ENCODE measurements at regions not wholly inside any gene's neighbourhood (a gene's known extent, or its start where the extent isn't known, plus 50 kb on each side); places are given as distances from the start of the nearest gene placed in this dataset.
A peak's percentile ranks its signal among the peaks of the same experiment; 100 is the strongest.
"Not testable (repeated sequence)": the region's sequence is repeated elsewhere in the genome, so short reads cannot be mapped to it uniquely, and the experiment has no call there.

- Mint-ChIP-seq H3K4me1 (ENCODE audit: low read depth) (no peaks in the 10 kb centered on the region), H3K27ac (no peak overlapping the region), H3K36me3 (ENCODE audit: insufficient read depth in 2 of 2) (peaks cover 0 to 2% of the 10 kb centered on the region in 2 donors), H3K9me3 (peaks cover 0 to 2% of the 10 kb centered on the region in 2 donors), H3K27me3 (ENCODE audit: low read depth) (peaks cover 4% of the 10 kb centered on the region), H3K4me3 (no peak overlapping the region)
- ATAC-seq (replicated peaks in 1 of 2) (no peak), DNase-seq (no peak)
These were observed 80.9 kb upstream of the CDK6 start for GRCh38 chr7:92917230-92917629.

DNA sequence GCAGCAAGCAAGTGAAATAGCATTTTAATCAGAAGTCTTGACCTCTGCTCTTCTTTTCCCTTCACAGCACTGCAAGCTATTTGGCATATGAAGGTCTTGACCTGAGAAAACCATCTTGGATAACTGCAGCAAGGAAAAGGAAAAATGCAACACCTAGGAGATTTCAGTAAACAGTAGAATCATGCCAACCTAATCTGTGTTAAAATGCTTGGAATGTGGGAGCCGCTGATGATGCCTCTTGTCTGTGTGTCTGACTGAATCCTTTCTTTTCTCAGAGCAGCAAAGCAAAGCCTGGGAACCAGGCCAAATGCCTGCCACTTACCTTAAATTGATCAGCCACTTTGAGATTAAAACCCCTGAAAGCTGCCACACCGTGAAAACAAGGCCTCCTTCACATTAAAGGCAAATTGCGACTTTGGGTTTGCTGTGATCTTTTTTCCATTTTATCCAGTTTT is 80.4 kb upstream of the CDK6 start:
- ATAC-seq (replicated peaks in 1 of 2) = no peak

GRCh38 chr7:92915348-92915747 is 79.0 kb upstream of the CDK6 start:
- Mint-ChIP-seq H3K4me3 (no peak overlapping the region), H3K27ac (no peak overlapping the region), H3K9me3 (no peaks in the 10 kb centered on the region), H3K4me1 (ENCODE audit: low read depth) (no peaks in the 10 kb centered on the region), H3K36me3 (ENCODE audit: insufficient read depth in 2 of 2) (no peaks in the 10 kb centered on the region), H3K27me3 (ENCODE audit: low read depth) (no peaks in the 10 kb centered on the region)
- DNase-seq (no peak), ATAC-seq (replicated peaks in 1 of 2) (no peak)

More for the DNA sequence above, 80.4 kb upstream of the CDK6 start:
- Mint-ChIP-seq H3K4me3 (no peak overlapping the region), H3K9me3 (no peaks in the 10 kb centered on the region), H3K4me1 (ENCODE audit: low read depth) (no peaks in the 10 kb centered on the region), H3K27me3 (ENCODE audit: low read depth) (no peaks in the 10 kb centered on the region), H3K27ac (no peak overlapping the region), H3K36me3 (ENCODE audit: insufficient read depth in 2 of 2) (no peaks in the 10 kb centered on the region)
- no peak for DNase-seq

GRCh38 chr7:92914645-92915044 is 78.3 kb upstream of the CDK6 start:
- H3K9me3 Mint-ChIP-seq = no peaks in the 10 kb centered on the region

GRCh38 chr7:92913849-92914248 is 77.5 kb upstream of the CDK6 start:
- no peaks in the 10 kb centered on the region for H3K9me3 Mint-ChIP-seq
- no peak overlapping the region for H3K4me3 Mint-ChIP-seq
- DNase-seq (no peak), ATAC-seq (replicated peaks in 1 of 2) (no peak)
- H3K27me3 Mint-ChIP-seq (ENCODE audit: low read depth) = no peaks in the 10 kb centered on the region
- no peaks in the 10 kb centered on the region for H3K4me1 Mint-ChIP-seq (ENCODE audit: low read depth)
- H3K36me3 Mint-ChIP-seq (ENCODE audit: insufficient read depth in 2 of 2) = no peaks in the 10 kb centered on the region
- H3K27ac Mint-ChIP-seq = no peak overlapping the region

More at GRCh38 chr7:92914645-92915044, 78.3 kb upstream of the CDK6 start:
- DNase-seq = no peak
- Mint-ChIP-seq H3K27me3 (ENCODE audit: low read depth) (no peaks in the 10 kb centered on the region), H3K27ac (no peak overlapping the region), H3K4me3 (no peak overlapping the region), H3K36me3 (ENCODE audit: insufficient read depth in 2 of 2) (no peaks in the 10 kb centered on the region), H3K4me1 (ENCODE audit: low read depth) (no peaks in the 10 kb centered on the region)
- no peak for ATAC-seq (replicated peaks in 1 of 2)

GRCh38 chr7:92910976-92911375 is 74.6 kb upstream of the CDK6 start:
- Mint-ChIP-seq H3K27ac (no peak overlapping the region), H3K9me3 (no peaks in the 10 kb centered on the region), H3K36me3 (ENCODE audit: insufficient read depth in 2 of 2) (peaks cover 3 to 5% of the 10 kb centered on the region in 2 donors), H3K27me3 (ENCODE audit: low read depth) (no peaks in the 10 kb centered on the region), H3K4me1 (ENCODE audit: low read depth) (peaks cover 5% of the 10 kb centered on the region), H3K4me3 (no peak overlapping the region)
- no peak for ATAC-seq (replicated peaks in 1 of 2)
- DNase-seq = no peak

- Mint-ChIP-seq H3K4me3 (no peak overlapping the region), H3K27me3 (ENCODE audit: low read depth) (no peaks in the 10 kb centered on the region), H3K36me3 (ENCODE audit: insufficient read depth in 2 of 2) (peaks cover 4 to 7% of the 10 kb centered on the region in 2 donors), H3K4me1 (ENCODE audit: low read depth) (peaks cover 11% of the 10 kb centered on the region), H3K9me3 (no peaks in the 10 kb centered on the region), H3K27ac (no peak overlapping the region)
- ATAC-seq (replicated peaks in 1 of 2) (no peak), DNase-seq (no peak)
These were observed 73.5 kb upstream of the CDK6 start for GRCh38 chr7:92909686-92910475.

GRCh38 chr7:92904244-92905131 is 68.1 kb upstream of the CDK6 start:
- DNase-seq (peak; percentile 90 to 94), ATAC-seq (replicated peaks in 1 of 2) (peak; percentile 98 to 99)
- Mint-ChIP-seq H3K4me1 (ENCODE audit: low read depth) (peaks cover 31% of the 10 kb centered on the region), H3K4me3 (peak overlapping the region; percentile 61 to 94), H3K9me3 (peaks cover 2 to 6% of the 10 kb centered on the region in 2 donors), H3K36me3 (ENCODE audit: insufficient read depth in 2 of 2) (peaks cover 7 to 23% of the 10 kb centered on the region in 2 donors), H3K27ac (peak overlapping the region; percentile 99), H3K27me3 (ENCODE audit: low read depth) (no peaks in the 10 kb centered on the region)

DNA sequence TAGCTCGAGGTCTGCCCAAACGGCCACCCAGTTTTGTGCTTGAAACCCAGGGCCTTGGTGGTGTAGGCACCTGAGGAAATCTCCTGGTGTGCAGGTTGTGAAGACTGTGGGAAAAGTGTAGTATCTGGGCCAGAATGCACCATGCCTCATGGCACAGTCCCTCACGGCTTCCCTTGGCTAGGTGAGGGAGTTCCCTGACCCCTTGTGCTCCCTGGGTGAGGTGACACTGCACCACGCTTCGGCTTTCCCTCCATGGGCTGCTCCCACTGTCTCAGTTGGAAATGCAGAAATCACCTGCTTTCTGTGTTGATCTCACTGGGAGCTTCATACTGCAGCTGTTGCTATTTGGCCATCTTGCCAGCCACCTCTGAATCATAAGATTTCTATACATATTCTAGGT is 62.4 kb upstream of the CDK6 start:
- Mint-ChIP-seq H3K27ac (no peak overlapping the region), H3K4me1 (ENCODE audit: low read depth) (peaks cover 12% of the 10 kb centered on the region), H3K9me3 (peaks cover 25 to 27% of the 10 kb centered on the region in 2 donors), H3K27me3 (ENCODE audit: low read depth) (peaks cover 23% of the 10 kb centered on the region), H3K36me3 (ENCODE audit: insufficient read depth in 2 of 2) (peaks cover 30 to 64% of the 10 kb centered on the region in 2 donors), H3K4me3 (no peak overlapping the region)
- ATAC-seq (replicated peaks in 1 of 2) (no peak), DNase-seq (no peak)

GRCh38 chr7:92894857-92895256 is 58.5 kb upstream of the CDK6 start:
- peaks cover 28 to 58% of the 10 kb centered on the region in 2 donors for H3K36me3 Mint-ChIP-seq (ENCODE audit: insufficient read depth in 2 of 2)
- not testable (repeated sequence) for H3K4me1 Mint-ChIP-seq (ENCODE audit: low read depth); H3K27ac Mint-ChIP-seq; ATAC-seq (replicated peaks in 1 of 2); H3K4me3 Mint-ChIP-seq; DNase-seq
- peaks cover 22 to 23% of the 10 kb centered on the region in 2 donors for H3K9me3 Mint-ChIP-seq
- H3K27me3 Mint-ChIP-seq (ENCODE audit: low read depth) = peaks cover 33% of the 10 kb centered on the region

- Mint-ChIP-seq H3K4me3 (no peak overlapping the region), H3K36me3 (ENCODE audit: insufficient read depth in 2 of 2) (peaks cover 14 to 30% of the 10 kb centered on the region in 2 donors), H3K9me3 (peaks cover 5 to 15% of the 10 kb centered on the region in 2 donors), H3K27ac (no peak overlapping the region), H3K27me3 (ENCODE audit: low read depth) (peaks cover 31% of the 10 kb centered on the region), H3K4me1 (ENCODE audit: low read depth) (peaks cover 7% of the 10 kb centered on the region)
- no peak for ATAC-seq (replicated peaks in 1 of 2)
- no peak for DNase-seq
These were observed 52.7 kb upstream of the CDK6 start for GRCh38 chr7:92889081-92889480.
